T-helper 22 cell (primary cell): ENCODE measurements at regions not wholly inside any gene's neighbourhood (a gene's known extent, or its start where the extent isn't known, plus 50 kb on each side); places are given as distances from the start of the nearest gene placed in this dataset.

Experiments used
- DNase-seq: peaks from one replicate; pipeline ENCODE4 v3.0.0-alpha.2; 2020; ENCODE audit warnings: low read depth

DNA sequence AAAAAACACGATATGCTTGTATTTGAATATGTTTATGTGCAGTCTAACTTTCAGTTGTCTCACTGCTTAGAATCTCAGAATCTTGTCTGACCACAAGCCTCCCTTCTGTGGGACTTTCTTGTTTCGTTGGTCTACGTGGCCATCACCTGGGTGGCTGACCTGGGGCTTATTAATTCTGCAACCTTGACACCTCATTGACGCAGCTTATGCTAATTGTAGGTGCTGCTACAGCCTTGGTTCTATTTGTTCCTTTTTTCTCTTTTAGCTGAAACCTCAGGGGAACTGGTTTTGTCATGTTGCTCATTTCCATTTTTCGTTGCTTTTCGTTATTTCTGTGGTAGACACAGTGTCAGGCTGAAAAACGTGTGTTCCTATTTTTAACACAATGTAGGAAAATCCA, 273.7 kb downstream of the SLC4A3 start:
- no peak for DNase-seq

- no peak for DNase-seq
Measured at GRCh38 chr2:219902891-219903552, 275.6 kb downstream of the SLC4A3 start.

GRCh38 chr2:219905640-219906039, 278.2 kb downstream of the SLC4A3 start:
- no peak for DNase-seq

GRCh38 chr2:219906114-219907010, 278.9 kb downstream of the SLC4A3 start:
- DNase-seq, result no peak

DNA sequence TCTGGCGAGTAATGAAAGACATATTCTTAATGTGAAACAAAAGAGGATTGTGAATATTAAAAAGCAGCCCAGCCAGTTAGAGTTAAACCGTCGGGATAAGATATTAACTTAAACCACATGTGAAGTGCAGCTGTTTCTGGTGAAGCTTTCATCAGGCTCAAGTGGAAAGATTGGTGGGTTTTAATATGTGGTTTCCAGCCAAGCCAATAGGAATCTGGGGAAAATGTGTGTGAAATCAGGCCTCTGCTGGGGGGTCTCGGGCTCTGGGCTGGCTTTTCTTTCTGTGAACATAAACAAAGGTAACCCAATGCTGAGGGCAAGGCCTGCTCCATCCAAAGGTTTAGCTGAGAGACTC, 279.6 kb downstream of the SLC4A3 start:
- no peak for DNase-seq

DNA sequence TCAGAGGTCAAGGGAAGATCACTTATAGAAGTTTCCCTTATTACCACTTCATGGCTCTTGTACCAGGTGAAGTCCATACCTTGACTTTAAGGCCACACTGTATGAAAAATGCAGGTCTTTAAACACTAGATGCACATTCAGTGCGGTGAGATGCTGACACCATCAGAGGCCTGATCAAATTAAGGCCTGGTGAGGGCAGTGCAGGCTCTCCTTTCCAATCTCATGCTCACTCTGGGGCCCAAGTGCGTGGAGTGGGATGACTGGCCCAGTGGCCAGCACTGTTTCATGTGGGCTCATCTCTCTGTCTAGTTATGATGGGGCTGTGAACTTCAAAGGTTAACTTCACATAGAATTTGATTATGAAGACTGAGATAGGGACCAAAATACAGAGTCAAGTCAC, 281.1 kb downstream of the SLC4A3 start:
- no peak for DNase-seq

GRCh38 chr2:219911541-219911940, 284.1 kb downstream of the SLC4A3 start:
- DNase-seq, result no peak

GRCh38 chr2:219912491-219912921, 285.1 kb downstream of the SLC4A3 start:
- DNase-seq, result no peak

- DNase-seq, result no peak
Measured at GRCh38 chr2:219914577-219914976, 287.1 kb downstream of the SLC4A3 start.

DNA sequence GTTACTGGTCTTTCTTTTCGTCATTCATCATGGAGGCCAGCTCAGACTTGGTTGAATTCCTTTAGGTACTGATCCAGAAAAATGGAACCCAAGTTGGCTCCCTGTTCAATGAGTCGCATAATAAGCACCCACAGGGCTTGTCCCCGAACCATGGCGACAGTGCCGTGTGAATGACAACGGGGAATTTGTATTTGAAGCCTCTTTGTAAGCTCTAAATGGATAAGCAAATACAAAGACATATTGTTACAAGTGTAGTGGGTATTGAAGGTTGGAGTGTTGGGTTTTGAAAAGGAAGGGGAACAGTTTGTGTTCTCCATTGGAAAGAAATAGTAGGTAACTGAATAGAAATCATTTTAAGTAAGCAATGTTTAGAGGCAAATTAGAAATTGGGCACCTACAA, 288.9 kb downstream of the SLC4A3 start:
- no peak for DNase-seq

GRCh38 chr2:219916726-219917440, 289.5 kb downstream of the SLC4A3 start:
- no peak for DNase-seq

DNA sequence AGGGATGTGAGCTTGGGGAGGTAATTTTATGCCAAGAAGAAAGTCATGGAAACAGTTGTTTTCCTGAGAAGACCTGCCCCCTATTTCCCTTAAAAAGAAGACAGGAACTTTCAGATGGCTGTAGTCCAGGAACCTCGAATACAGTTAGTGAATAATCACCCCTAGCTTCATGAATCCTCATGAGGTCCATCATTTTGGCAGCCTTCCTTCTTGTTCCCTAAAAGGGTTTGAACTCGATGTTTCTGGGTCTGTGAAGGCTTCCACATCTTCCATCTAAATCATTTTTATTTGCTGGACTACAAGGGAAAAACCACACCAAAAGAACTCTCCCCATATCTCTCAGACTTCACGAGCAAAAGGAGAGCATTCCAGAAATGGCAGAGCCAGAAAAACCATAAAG, 290.8 kb downstream of the SLC4A3 start:
- no peak for DNase-seq

DNA sequence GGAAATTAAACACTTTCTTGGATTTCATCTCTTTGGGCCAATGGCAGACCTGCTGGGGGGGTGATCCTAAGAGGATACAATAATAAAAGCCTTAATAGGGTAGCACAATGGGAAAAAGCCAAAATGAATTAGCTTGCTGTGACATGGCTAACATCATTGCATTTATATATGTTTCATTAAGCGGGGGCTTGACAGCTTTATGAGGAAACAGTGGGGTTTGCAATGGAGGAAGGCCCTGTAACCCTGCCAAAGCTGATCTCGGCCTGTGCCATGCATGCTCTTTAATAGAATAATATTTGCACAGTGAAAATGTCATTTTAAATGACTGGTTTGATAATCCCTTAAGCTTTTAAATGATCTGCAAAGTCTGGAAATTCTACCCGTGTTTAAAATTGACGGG, 291.5 kb downstream of the SLC4A3 start:
- no peak for DNase-seq

DNA sequence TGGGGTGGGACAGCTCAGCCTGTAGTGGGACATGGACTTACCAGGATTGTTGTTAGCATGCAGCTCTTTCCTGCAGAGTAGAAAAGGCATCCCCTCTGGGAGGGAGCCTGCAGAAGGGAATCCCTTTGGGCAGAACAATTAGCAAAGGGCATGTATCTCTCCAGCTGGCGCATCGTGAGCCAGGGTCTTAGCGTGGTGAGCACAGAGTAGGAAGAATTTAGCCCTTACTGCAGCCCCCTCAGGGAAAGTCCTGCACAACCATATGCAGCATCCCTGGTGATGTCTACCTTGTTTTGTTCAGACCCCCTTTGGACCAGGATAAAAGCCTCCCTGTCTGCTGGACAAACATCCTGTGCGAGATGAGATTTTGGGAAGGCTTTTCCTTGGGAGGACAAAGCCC, 292.1 kb downstream of the SLC4A3 start:
- DNase-seq, result no peak

DNA sequence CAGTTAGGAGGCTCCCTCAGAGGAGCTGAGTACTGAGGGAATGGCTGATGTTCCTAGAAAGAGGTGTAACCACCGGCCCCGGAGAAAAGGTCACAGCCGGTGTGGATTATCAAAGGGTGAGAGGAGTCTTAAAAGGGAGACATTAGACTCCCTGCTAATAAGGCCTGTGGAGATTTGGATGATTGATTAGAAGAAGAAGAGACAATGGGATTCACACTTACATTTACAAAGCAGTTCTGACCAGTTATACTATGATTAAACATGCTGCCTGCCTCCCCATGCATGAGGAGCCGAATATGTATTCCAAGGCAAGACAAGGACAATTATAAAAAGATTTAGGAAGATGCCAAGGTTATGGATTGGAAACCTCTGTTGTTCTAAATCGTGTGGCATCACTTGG, 302.4 kb downstream of the SLC4A3 start:
- no peak for DNase-seq

GRCh38 chr2:219939647-219940046, 312.2 kb downstream of the SLC4A3 start:
- no peak for DNase-seq

DNA sequence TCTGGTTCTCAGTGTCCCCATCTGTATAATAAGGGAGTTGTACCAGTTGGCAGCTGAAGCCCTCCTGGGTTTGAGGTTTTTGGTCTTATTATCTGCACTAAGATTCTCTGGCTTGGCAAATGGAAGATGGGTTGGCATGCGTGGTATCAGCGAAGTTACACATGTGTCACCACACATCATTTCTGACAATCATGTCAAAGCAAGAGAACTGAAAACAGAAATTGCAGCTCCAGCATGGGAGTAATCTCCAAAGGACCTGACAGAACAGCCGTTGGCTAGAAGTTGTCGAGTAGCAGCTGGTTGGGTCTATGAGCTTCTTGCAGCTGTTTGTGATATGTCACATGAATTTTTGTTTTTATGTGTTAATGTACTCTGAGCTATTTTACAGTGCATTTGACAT, 317.4 kb downstream of the SLC4A3 start:
- no peak for DNase-seq

- DNase-seq, result no peak
Measured at GRCh38 chr2:219946021-219946420, 318.6 kb downstream of the SLC4A3 start.

DNA sequence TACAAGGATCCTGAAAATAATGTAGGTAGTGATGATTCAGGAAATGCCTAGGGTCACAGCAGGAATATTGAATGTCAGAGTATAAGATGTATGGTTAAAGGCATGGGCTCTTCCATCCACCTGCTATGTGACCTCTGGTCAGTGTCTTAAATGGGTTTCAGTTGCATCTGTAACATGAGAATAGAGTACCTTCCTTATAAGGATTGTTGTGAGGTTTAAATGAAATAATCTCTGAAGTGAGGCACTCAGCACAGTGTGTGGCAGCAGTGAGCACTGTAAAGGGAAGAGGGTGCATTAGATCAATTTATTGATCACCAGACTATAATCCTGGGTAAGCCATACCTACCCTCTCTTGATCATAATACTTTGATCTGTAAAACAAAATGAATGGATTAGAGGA, 319.1 kb downstream of the SLC4A3 start:
- no peak for DNase-seq

DNA sequence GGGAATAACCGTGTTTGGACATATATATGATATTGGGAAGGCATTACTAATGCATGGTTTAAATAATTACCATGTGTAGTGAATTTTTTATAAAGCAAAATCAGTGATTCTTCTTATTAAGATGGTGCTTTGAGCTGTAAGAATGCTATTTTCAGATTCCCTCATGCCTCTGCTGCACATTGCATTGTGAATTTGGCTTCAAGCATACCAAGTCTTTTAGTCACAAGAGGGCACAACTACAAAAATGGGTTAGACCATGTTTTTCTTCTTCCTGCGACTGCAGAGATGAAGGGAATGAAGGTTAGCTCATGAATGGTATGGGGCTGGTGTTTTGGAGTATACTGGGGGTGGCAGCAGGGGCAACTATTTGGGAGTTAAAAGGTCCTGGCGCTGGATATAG, 320.1 kb downstream of the SLC4A3 start:
- no peak for DNase-seq

DNA sequence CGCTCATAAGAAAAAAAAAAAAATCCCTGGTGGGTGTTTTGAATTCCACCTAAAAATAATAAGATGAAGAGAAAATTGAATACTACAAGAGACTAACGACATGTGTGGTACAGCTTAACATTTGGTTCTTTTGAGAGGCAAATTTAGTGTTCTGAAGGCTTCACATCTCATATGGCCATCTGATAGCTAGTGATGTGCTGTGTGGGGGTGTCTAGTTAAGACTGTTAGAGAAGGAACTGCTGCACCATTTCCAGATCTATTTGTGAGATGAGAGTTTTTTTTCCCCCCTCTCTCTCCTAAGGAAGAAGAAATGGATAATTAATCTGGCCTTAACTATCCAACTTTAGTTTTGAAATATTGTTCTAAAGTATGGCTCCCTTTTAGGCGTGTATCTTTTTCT, 321.6 kb downstream of the SLC4A3 start:
- DNase-seq, result no peak

- no peak for DNase-seq
Measured at GRCh38 chr2:219951099-219951498, 323.7 kb downstream of the SLC4A3 start.

GRCh38 chr2:219954331-219954730, 326.9 kb downstream of the SLC4A3 start:
- DNase-seq, result no peak
